BE2C (cell line): ENCODE measurements at regions not wholly inside any gene's neighbourhood (a gene's known extent, or its start where the extent isn't known, plus 50 kb on each side); places are given as distances from the start of the nearest gene placed in this dataset.
"Not testable (repeated sequence)": the region's sequence is repeated elsewhere in the genome, so short reads cannot be mapped to it uniquely, and the experiment has no call there.

ENCODE experiments used
- DNase-seq: peaks from one replicate; pipeline ENCODE4 v3.0.0-alpha.2; 2020
- H3K27me3 ChIP-seq: fragments of 250-450 bp; sonication (Bioruptor Pico); 2 replicates; pipeline ENCODE4 v1.5.1; 2020; ENCODE audit warnings: mild to moderate bottlenecking
- H3K36me3 ChIP-seq: fragments of 250-450 bp; sonication (Bioruptor Pico); 2 replicates; pipeline ENCODE4 v1.5.1; 2020; ENCODE audit warnings: mild to moderate bottlenecking
- H3K4me1 ChIP-seq: fragments of 250-450 bp; sonication (Bioruptor Pico); 2 replicates; pipeline ENCODE4 v1.5.1; 2020
- H3K4me3 ChIP-seq: 2 replicates; pipeline ENCODE4 v1.5.1; 2011; ENCODE audit warnings: low read depth, low read length
- H3K9me3 ChIP-seq: fragments of 250-450 bp; sonication (Bioruptor Pico); 2 replicates; pipeline ENCODE4 v1.5.1; 2020
- TF ChIP-seq, protein P1 (sequence below): IDR thresholded peaks from 2 replicates; pipeline ENCODE4 v1.5.1; 2012; ENCODE audit warnings: mild to moderate bottlenecking, low read depth, low read length

DNA sequence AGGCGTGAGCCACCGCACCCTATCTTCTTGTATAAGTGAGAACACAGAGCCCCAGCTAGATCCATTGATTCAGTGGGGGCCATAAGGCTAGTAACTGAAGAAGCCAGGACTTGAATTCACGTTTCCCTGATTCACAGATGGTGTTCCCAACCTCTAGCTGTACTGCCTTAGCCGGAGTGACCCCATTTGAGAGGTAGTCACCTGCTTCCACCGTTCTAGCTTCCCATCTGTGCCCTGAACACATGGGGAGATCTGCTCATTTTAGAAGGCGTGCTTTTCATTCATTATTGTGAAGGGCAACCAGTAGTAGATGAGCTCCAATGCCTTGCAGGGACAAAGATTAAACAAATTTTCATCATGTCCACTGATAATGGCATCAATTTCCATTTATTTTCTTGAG lies 365.7 kb upstream of the TPM1 start:
- H3K36me3 ChIP-seq = no peaks in the 10 kb centered on the region; the same call in 1 of the 2 replicates
- no peaks in the 10 kb centered on the region for H3K27me3 ChIP-seq
- no peak for DNase-seq
- H3K9me3 ChIP-seq = no peaks in the 10 kb centered on the region; the same call in 1 of the 2 replicates
- TF ChIP-seq, protein P1, sequence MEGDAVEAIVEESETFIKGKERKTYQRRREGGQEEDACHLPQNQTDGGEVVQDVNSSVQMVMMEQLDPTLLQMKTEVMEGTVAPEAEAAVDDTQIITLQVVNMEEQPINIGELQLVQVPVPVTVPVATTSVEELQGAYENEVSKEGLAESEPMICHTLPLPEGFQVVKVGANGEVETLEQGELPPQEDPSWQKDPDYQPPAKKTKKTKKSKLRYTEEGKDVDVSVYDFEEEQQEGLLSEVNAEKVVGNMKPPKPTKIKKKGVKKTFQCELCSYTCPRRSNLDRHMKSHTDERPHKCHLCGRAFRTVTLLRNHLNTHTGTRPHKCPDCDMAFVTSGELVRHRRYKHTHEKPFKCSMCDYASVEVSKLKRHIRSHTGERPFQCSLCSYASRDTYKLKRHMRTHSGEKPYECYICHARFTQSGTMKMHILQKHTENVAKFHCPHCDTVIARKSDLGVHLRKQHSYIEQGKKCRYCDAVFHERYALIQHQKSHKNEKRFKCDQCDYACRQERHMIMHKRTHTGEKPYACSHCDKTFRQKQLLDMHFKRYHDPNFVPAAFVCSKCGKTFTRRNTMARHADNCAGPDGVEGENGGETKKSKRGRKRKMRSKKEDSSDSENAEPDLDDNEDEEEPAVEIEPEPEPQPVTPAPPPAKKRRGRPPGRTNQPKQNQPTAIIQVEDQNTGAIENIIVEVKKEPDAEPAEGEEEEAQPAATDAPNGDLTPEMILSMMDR = no peak
- no peak overlapping the region for H3K4me3 ChIP-seq
- 0 out of 2 replicates have a peak, but pooled peaks cover 3% of the 10 kb centered on the region for H3K4me1 ChIP-seq

DNA sequence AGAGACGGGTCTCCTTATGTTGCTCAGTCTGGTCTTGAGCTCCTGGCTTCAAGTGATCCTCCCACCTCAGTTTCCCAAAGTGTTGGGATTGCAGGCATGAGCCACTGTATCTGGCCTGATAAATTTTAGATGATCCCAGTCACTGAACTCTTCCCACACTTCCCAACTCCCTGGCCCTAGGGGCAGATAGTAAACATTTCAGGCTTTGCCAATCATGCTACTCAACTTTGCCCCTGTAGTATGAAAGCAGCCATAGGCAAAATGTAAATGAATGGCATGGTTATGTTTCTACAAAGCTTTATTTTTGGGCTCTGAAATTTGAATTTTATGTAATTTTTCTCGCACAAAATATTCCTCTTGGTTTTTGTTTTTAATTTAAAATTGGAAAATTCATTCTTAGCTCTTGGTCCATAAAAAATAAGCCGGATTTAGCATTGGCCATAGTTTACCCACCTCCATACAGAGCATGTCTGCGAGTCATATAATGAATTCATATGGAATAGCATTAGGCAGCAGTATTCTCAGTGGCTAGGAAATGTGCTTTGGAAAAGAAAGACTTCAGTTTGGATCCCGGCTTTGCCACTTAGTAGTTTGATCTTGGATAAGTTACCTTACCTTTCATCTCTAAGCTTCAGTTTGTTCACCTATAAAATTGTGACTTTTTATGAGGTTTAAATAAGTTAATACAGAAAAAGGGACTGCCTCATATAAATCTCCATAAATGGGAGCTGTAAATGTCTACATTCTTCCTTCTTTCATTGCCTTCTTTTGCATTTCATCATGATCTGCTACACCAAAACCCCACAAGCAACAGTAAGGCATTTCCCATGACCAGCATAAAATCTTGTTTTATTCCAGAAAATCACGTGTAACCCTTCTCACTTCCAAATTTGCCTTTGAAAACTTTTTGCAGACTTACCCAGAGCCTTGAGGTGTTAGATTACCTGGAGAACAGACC lies 360.3 kb upstream of the TPM1 start:
- no peak for DNase-seq
- Histone ChIP-seq H3K27me3 (no peaks in the 10 kb centered on the region), H3K36me3 (no peaks in the 10 kb centered on the region), H3K9me3 (no peaks in the 10 kb centered on the region), H3K4me3 (no peak overlapping the region), H3K4me1 (peaks cover 14% of the 10 kb centered on the region)
- TF ChIP-seq, protein P1 = no peak

DNA sequence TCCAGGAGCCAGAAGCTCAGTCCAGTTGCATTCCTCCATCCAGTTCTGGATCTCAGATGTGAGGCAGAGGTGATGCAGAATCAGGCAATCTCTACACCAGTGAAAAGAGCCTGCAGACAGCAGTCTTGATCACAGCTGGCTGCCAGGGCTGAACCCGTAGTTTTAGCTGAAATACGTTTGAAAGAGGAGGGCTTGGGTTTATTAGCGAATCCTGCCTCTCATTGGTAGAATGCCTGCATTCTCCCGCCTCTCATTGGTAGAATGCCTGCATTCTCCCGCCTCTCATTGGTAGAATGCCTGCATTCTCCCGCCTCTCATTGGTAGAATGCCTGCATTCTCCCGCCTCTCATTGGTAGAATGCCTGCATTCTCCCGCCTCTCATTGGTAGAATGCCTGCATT lies 359.4 kb upstream of the TPM1 start:
- H3K9me3 ChIP-seq, H3K27me3 ChIP-seq, DNase-seq, H3K4me3 ChIP-seq, H3K36me3 ChIP-seq: not testable (repeated sequence)
- H3K4me1 ChIP-seq = peaks cover 14% of the 10 kb centered on the region

GRCh38 chr15:62684123-62684808 lies 358.3 kb upstream of the TPM1 start:
- Histone ChIP-seq H3K36me3 (no peaks in the 10 kb centered on the region), H3K4me3 (no peak overlapping the region), H3K27me3 (no peaks in the 10 kb centered on the region), H3K4me1 (peaks cover 14% of the 10 kb centered on the region), H3K9me3 (no peaks in the 10 kb centered on the region)
- DNase-seq = peak; percentile 71
- TF ChIP-seq, protein P1 = no peak

DNA sequence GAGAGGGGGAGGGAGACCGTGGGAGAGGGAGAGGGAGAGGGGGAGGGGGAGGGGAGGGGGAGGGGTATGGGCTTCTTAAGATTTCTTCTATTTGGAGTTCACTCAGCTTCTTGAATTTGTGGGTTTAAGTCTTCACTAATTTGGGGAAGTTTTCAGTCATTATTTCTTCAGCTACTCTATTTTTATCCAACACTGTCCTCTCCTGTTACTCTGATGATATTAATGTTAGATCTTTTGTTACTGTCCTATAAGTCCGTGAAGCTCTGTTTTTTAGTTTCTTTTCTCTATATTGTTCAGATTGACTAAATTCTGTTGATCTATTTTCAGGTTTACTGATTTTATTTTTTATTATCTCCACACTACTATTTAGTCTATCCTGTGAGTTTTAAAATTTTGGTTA lies 351.5 kb upstream of the TPM1 start:
- no peak for DNase-seq
- Histone ChIP-seq H3K27me3 (no peaks in the 10 kb centered on the region), H3K9me3 (no peaks in the 10 kb centered on the region), H3K4me3 (no peak overlapping the region), H3K36me3 (peaks cover 7% of the 10 kb centered on the region; the same call in 1 of the 2 replicates), H3K4me1 (peaks cover 8% of the 10 kb centered on the region)
- TF ChIP-seq, protein P1 = no peak

- Histone ChIP-seq H3K27me3 (no peaks in the 10 kb centered on the region), H3K4me1 (peaks cover 8% of the 10 kb centered on the region), H3K36me3 (peaks cover 13% of the 10 kb centered on the region), H3K4me3 (no peak overlapping the region), H3K9me3 (no peaks in the 10 kb centered on the region)
- DNase-seq = no peak
- TF ChIP-seq, protein P1 = no peak
Observed at GRCh38 chr15:62697636-62698035, 344.9 kb upstream of the TPM1 start.
